Activated T-cell treated with anti-CD3 and anti-CD28 coated beads, Interleukin-2, amount 50 U/mL, for 4 hours (primary cell): ENCODE measurements at regions not wholly inside any gene's neighbourhood (a gene's known extent, or its start where the extent isn't known, plus 50 kb on each side); places are given as distances from the start of the nearest gene placed in this dataset.

Source experiments
- ATAC-seq, 2 donors: fragments of 200-7000 bp; cut with Tn5 transposase; one replicate each; pipeline ENCODE4 v1.10.0; 2021
- DNase-seq: peaks from one replicate; pipeline ENCODE4 v3.0.0-alpha.2; 2020
- H3K27me3 Mint-ChIP-seq: one replicate; pipeline ENCODE4 v1.8.0; 2021; ENCODE audit warnings: low read depth, mixed read lengths
- H3K36me3 Mint-ChIP-seq: one replicate; pipeline ENCODE4 v1.8.0; 2022; ENCODE audit warnings: mixed read lengths; ENCODE audit not compliant: insufficient read depth
- H3K4me1 Mint-ChIP-seq: one replicate; pipeline ENCODE4 v1.8.0; 2021; ENCODE audit warnings: low read depth, mixed read lengths
- H3K4me3 Mint-ChIP-seq: one replicate; pipeline ENCODE4 v1.8.0; 2021; ENCODE audit warnings: mild to moderate bottlenecking, moderate library complexity, mixed read lengths
- H3K9me3 Mint-ChIP-seq: one replicate; pipeline ENCODE4 v1.8.0; 2021; ENCODE audit warnings: mixed read lengths

- Mint-ChIP-seq H3K4me3 (no peak overlapping the region), H3K27me3 (peaks cover 2% of the 10 kb centered on the region), H3K9me3 (peaks cover 2% of the 10 kb centered on the region), H3K36me3 (no peaks in the 10 kb centered on the region), H3K4me1 (no peaks in the 10 kb centered on the region)
- ATAC-seq: no peak
- no peak for DNase-seq
These were observed 56.0 kb upstream of the CD53 start for GRCh38 chr1:110816945-110817344.

- DNase-seq (no peak), ATAC-seq (no peak)
- Mint-ChIP-seq H3K36me3 (no peaks in the 10 kb centered on the region), H3K27me3 (peaks cover 2% of the 10 kb centered on the region), H3K4me3 (no peak overlapping the region), H3K9me3 (no peaks in the 10 kb centered on the region), H3K4me1 (peaks cover 5% of the 10 kb centered on the region)
These were observed 61.4 kb upstream of the CD53 start for GRCh38 chr1:110811529-110811928.

GRCh38 chr1:110800079-110800478, 72.9 kb upstream of the CD53 start:
- DNase-seq (no peak), ATAC-seq (no peak)
- Mint-ChIP-seq H3K4me3 (no peak overlapping the region), H3K9me3 (peaks cover 16% of the 10 kb centered on the region), H3K4me1 (no peaks in the 10 kb centered on the region), H3K36me3 (peaks cover 5% of the 10 kb centered on the region), H3K27me3 (no peaks in the 10 kb centered on the region)

GRCh38 chr1:110798691-110799256, 74.2 kb upstream of the CD53 start:
- ATAC-seq (no peak), DNase-seq (no peak)
- Mint-ChIP-seq H3K27me3 (no peaks in the 10 kb centered on the region), H3K9me3 (peaks cover 16% of the 10 kb centered on the region), H3K4me3 (no peak overlapping the region), H3K36me3 (peaks cover 5% of the 10 kb centered on the region), H3K4me1 (no peaks in the 10 kb centered on the region)

GRCh38 chr1:110788673-110789072, 84.3 kb upstream of the CD53 start:
- H3K36me3 Mint-ChIP-seq: peaks cover 2% of the 10 kb centered on the region
- no peak overlapping the region for H3K4me3 Mint-ChIP-seq
- no peak for DNase-seq
- H3K4me1 Mint-ChIP-seq: peaks cover 53% of the 10 kb centered on the region
- no peaks in the 10 kb centered on the region for H3K27me3 Mint-ChIP-seq
- no peak for ATAC-seq
- H3K9me3 Mint-ChIP-seq: peaks cover 15% of the 10 kb centered on the region

GRCh38 chr1:110787328-110788071, 85.4 kb upstream of the CD53 start:
- peak in 1 of 2 donors; percentile 54 for ATAC-seq
- H3K4me1 Mint-ChIP-seq: peaks cover 63% of the 10 kb centered on the region
- peaks cover 2% of the 10 kb centered on the region for H3K36me3 Mint-ChIP-seq
- no peaks in the 10 kb centered on the region for H3K27me3 Mint-ChIP-seq
- DNase-seq: no peak
- H3K4me3 Mint-ChIP-seq: peak overlapping the region; percentile 57
- H3K9me3 Mint-ChIP-seq: peaks cover 11% of the 10 kb centered on the region

- no peak for DNase-seq
- no peaks in the 10 kb centered on the region for H3K27me3 Mint-ChIP-seq
- peaks cover 64% of the 10 kb centered on the region for H3K4me1 Mint-ChIP-seq
- peak overlapping the region; percentile 57 for H3K4me3 Mint-ChIP-seq
- H3K9me3 Mint-ChIP-seq: peaks cover 11% of the 10 kb centered on the region
- ATAC-seq: no peak
- H3K36me3 Mint-ChIP-seq: peaks cover 2% of the 10 kb centered on the region
These were observed 86.1 kb upstream of the CD53 start for GRCh38 chr1:110786802-110787327.

- Mint-ChIP-seq H3K4me3 (no peak overlapping the region), H3K36me3 (peaks cover 2% of the 10 kb centered on the region), H3K9me3 (peaks cover 11% of the 10 kb centered on the region), H3K4me1 (peaks cover 71% of the 10 kb centered on the region), H3K27me3 (no peaks in the 10 kb centered on the region)
- DNase-seq (no peak), ATAC-seq (no peak)
These were observed 87.3 kb upstream of the CD53 start for GRCh38 chr1:110785612-110786011.

GRCh38 chr1:110785055-110785454, 87.9 kb upstream of the CD53 start:
- H3K27me3 Mint-ChIP-seq: no peaks in the 10 kb centered on the region
- DNase-seq (no peak), ATAC-seq (no peak)
- H3K4me1 Mint-ChIP-seq: peaks cover 70% of the 10 kb centered on the region
- H3K4me3 Mint-ChIP-seq: no peak overlapping the region
- H3K9me3 Mint-ChIP-seq: peaks cover 11% of the 10 kb centered on the region
- no peaks in the 10 kb centered on the region for H3K36me3 Mint-ChIP-seq

GRCh38 chr1:110783292-110783918, 89.5 kb upstream of the CD53 start:
- H3K4me3 Mint-ChIP-seq: no peak overlapping the region
- peaks cover 64% of the 10 kb centered on the region for H3K4me1 Mint-ChIP-seq
- H3K36me3 Mint-ChIP-seq: no peaks in the 10 kb centered on the region
- peaks cover 2% of the 10 kb centered on the region for H3K27me3 Mint-ChIP-seq
- ATAC-seq: peak; percentile 67 to 68
- no peaks in the 10 kb centered on the region for H3K9me3 Mint-ChIP-seq
- peak; percentile 42 for DNase-seq

GRCh38 chr1:110781525-110781924, 91.4 kb upstream of the CD53 start:
- ATAC-seq (no peak), DNase-seq (no peak)
- Mint-ChIP-seq H3K36me3 (no peaks in the 10 kb centered on the region), H3K27me3 (peaks cover 2% of the 10 kb centered on the region), H3K4me1 (peaks cover 46% of the 10 kb centered on the region), H3K4me3 (no peak overlapping the region), H3K9me3 (no peaks in the 10 kb centered on the region)

- H3K4me3 Mint-ChIP-seq: peak overlapping the region; percentile 3
- H3K9me3 Mint-ChIP-seq: no peaks in the 10 kb centered on the region
- peak; percentile 71 to 73 for ATAC-seq
- no peaks in the 10 kb centered on the region for H3K36me3 Mint-ChIP-seq
- H3K27me3 Mint-ChIP-seq: peaks cover 2% of the 10 kb centered on the region
- DNase-seq: peak; percentile 74
- H3K4me1 Mint-ChIP-seq: peaks cover 39% of the 10 kb centered on the region
These were observed 92.1 kb upstream of the CD53 start for GRCh38 chr1:110780600-110781484.

GRCh38 chr1:110779636-110780035, 93.3 kb upstream of the CD53 start:
- Mint-ChIP-seq H3K27me3 (peaks cover 2% of the 10 kb centered on the region), H3K4me3 (no peak overlapping the region), H3K4me1 (peaks cover 28% of the 10 kb centered on the region), H3K36me3 (no peaks in the 10 kb centered on the region), H3K9me3 (no peaks in the 10 kb centered on the region)
- no peak for DNase-seq
- no peak for ATAC-seq

GRCh38 chr1:110778821-110779220, 94.1 kb upstream of the CD53 start:
- H3K4me1 Mint-ChIP-seq: peaks cover 20% of the 10 kb centered on the region
- DNase-seq: no peak
- H3K9me3 Mint-ChIP-seq: no peaks in the 10 kb centered on the region
- no peak overlapping the region for H3K4me3 Mint-ChIP-seq
- H3K27me3 Mint-ChIP-seq: peaks cover 7% of the 10 kb centered on the region
- H3K36me3 Mint-ChIP-seq: no peaks in the 10 kb centered on the region
- ATAC-seq: no peak
